Colonic mucosa (tissue), 4 donors: ENCODE measurements at regions not wholly inside any gene's neighbourhood (a gene's known extent, or its start where the extent isn't known, plus 50 kb on each side); places are given as distances from the start of the nearest gene placed in this dataset.

Experiments used
- DNase-seq: peaks from one replicate; pipeline ENCODE4 v3.0.0-alpha.2; 2020
- H3K27ac ChIP-seq: fragments of 200-600 bp; one replicate; pipeline ENCODE4 v1.8.0; 2021
- H3K27me3 ChIP-seq: fragments of 200-600 bp; one replicate; pipeline ENCODE4 v1.8.0; 2021
- H3K36me3 ChIP-seq: fragments of 200-600 bp; one replicate; pipeline ENCODE4 v1.8.0; 2021
- H3K4me1 ChIP-seq: fragments of 200-600 bp; one replicate; pipeline ENCODE4 v1.8.0; 2021; ENCODE audit warnings: mild to moderate bottlenecking
- H3K4me3 ChIP-seq: fragments of 200-600 bp; one replicate; pipeline ENCODE4 v1.8.0; 2021
- H3K9ac ChIP-seq, 2 donors: one replicate each; pipeline ENCODE4 v1.7.0; 2013; ENCODE audit warnings: control low read depth in 2 of 2, low read depth in 2 of 2, low read length in 2 of 2
- H3K9me3 ChIP-seq: fragments of 200-600 bp; one replicate; pipeline ENCODE4 v1.8.0; 2021
- intact Hi-C: fragments of 100-400 bp; cut with DNase I; formaldehyde crosslinking; loops from one replicate; pipeline ENCODE4 v1.14.1; 2022
- TF ChIP-seq, protein P1 (sequence below): fragments of 200-600 bp; IDR thresholded peaks from one replicate; pipeline ENCODE4 v1.8.0; 2022; ENCODE audit warnings: antibody characterized with exemption, mild to moderate bottlenecking
- donor health status: healthy.
- donor health status: DM: no; HTN: no; CAD: no.
- donor health status: DM: no; HTN: no; CAD: no.

DNA sequence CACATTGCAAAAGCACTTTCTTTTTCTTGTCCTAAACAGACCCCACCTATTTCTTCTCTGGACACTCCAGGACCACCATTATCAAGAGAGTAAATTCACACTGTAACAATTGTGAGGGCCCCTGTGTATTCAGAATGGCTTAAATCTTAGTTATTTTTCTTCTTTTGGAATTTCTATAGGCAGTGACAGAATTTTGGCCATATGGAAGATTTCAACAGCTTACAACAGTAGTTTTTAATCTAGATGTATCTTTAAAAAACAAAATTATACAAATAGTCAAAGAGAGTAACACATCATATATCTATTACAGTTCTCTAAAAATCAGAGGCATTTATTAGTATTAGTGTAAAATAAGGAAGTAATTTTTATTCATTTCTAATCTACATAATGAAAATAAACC is 482.1 kb downstream of the LIG4 start:
- intact Hi-C loops: no loop called here
- Histone ChIP-seq H3K4me1 (no peaks in the 10 kb centered on the region), H3K27ac (no peak overlapping the region), H3K27me3 (no peaks in the 10 kb centered on the region), H3K4me3 (no peak overlapping the region), H3K9me3 (no peaks in the 10 kb centered on the region), H3K9ac (no peak overlapping the region), H3K36me3 (no peaks in the 10 kb centered on the region)
- TF ChIP-seq, protein P1, sequence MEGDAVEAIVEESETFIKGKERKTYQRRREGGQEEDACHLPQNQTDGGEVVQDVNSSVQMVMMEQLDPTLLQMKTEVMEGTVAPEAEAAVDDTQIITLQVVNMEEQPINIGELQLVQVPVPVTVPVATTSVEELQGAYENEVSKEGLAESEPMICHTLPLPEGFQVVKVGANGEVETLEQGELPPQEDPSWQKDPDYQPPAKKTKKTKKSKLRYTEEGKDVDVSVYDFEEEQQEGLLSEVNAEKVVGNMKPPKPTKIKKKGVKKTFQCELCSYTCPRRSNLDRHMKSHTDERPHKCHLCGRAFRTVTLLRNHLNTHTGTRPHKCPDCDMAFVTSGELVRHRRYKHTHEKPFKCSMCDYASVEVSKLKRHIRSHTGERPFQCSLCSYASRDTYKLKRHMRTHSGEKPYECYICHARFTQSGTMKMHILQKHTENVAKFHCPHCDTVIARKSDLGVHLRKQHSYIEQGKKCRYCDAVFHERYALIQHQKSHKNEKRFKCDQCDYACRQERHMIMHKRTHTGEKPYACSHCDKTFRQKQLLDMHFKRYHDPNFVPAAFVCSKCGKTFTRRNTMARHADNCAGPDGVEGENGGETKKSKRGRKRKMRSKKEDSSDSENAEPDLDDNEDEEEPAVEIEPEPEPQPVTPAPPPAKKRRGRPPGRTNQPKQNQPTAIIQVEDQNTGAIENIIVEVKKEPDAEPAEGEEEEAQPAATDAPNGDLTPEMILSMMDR: no peak
- DNase-seq: no peak

DNA sequence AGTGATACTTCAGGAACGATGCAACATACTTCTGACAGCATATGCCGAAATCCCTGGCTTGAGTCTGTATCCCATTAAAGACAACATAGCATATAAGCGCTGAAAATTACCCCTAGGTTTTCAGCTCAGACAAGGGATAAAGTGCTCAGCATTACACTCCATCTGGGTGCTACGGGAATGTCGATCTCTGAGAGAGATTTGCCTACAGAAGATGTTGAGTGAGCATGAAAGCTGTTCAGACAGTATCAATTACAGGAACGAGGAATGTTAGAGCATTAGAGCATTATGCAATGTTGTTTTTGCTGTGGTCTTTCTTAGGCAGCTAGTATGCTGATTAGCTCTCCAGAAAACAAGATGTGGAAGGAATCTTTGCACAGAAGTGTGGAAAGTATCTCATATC is 484.5 kb downstream of the LIG4 start:
- intact Hi-C loops: no loop called here
- no peak for DNase-seq
- no peak overlapping the region for H3K4me3 ChIP-seq

DNA sequence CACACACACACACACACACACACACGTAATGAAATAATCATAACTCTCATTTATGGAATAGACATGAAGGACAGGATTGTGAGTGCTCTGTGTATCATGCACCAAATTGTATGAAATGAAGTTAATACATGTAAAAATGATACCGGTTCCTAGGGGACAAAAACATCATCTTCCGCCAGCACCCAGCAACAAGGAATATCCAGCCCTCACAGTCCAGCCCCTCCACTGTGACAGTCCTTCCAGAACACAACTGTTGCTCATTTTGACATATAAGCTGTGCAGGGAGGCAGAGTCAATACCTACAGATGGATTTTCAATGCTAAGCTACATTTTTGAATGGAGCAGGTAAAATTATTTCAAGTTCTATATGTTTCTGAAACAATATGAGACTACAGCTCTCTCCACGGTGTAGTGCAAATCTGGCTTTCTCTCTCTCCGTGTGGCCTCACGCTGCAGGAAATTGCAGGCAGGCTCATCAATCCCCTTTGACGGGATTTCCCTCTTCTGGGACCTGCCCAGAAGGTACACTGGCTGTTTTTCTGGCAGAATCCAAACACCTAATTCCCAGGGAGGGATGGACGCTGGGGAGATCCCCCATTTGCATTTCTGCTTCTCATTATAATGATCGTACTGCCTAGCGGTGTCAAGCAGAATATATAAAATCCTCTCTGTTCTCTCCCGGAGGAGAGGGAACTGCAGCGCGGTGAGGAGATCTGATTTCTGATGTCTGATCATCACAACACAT is 494.0 kb downstream of the LIG4 start:
- H3K36me3 ChIP-seq: no peaks in the 10 kb centered on the region
- no peak overlapping the region for H3K9ac ChIP-seq
- H3K27me3 ChIP-seq: no peaks in the 10 kb centered on the region
- no peaks in the 10 kb centered on the region for H3K4me1 ChIP-seq
- no peak overlapping the region for H3K27ac ChIP-seq
- no peak for DNase-seq
- TF ChIP-seq, protein P1: no peak
- intact Hi-C loops: no loop called here
- H3K4me3 ChIP-seq: no peak overlapping the region
- H3K9me3 ChIP-seq: no peaks in the 10 kb centered on the region

More for the DNA sequence above, 484.5 kb downstream of the LIG4 start:
- H3K9ac ChIP-seq: no peak overlapping the region
- H3K9me3 ChIP-seq: no peaks in the 10 kb centered on the region
- TF ChIP-seq, protein P1: no peak
- no peaks in the 10 kb centered on the region for H3K4me1 ChIP-seq
- H3K27me3 ChIP-seq: no peaks in the 10 kb centered on the region
- no peaks in the 10 kb centered on the region for H3K36me3 ChIP-seq
- H3K27ac ChIP-seq: no peak overlapping the region

DNA sequence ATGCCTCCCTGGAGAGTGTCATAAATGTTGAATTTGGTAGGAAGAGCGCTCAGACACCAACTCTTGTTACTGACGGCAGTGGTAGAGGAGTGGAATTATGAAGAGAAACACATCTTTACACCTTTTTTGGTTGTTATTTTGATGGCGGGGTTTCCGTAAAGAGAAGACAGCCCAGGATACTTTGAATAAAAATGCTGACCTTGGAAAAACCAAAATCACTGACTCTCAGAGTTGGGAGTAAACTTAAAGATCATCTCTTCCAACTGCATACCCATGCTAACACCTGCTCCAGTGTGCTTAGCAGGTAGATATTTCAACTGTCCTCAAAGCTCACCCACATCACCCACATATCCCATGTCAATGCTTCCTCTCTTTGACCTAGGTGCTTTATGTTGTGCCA is 498.6 kb downstream of the LIG4 start:
- H3K4me1 ChIP-seq: no peaks in the 10 kb centered on the region
- H3K9me3 ChIP-seq: no peaks in the 10 kb centered on the region
- no peak overlapping the region for H3K27ac ChIP-seq
- intact Hi-C loops: no loop called here
- TF ChIP-seq, protein P1: no peak
- no peak overlapping the region for H3K4me3 ChIP-seq
- no peaks in the 10 kb centered on the region for H3K36me3 ChIP-seq
- DNase-seq: no peak
- no peak overlapping the region for H3K9ac ChIP-seq
- H3K27me3 ChIP-seq: no peaks in the 10 kb centered on the region

DNA sequence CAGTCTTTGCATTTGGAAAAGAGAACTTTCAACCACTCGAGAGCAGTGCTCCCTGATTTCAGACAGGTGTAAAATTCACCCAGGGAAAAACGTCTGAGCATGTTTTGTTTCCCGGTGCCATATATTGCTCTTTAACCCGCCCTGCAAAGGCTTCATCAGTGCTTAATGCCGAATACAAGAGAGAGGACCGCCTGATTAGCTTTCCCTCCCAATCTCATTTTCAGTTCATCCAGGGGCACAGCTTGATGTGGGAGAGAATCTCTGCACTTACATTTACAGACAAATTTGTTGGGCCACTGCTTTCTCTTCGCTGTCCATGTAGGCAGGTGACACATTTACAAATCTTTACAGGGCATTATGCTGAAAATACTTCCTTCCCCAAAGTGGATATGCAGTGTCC is 499.1 kb downstream of the LIG4 start:
- Histone ChIP-seq H3K9ac (no peak overlapping the region), H3K4me3 (no peak overlapping the region), H3K27me3 (no peaks in the 10 kb centered on the region), H3K27ac (no peak overlapping the region), H3K9me3 (no peaks in the 10 kb centered on the region), H3K36me3 (no peaks in the 10 kb centered on the region), H3K4me1 (no peaks in the 10 kb centered on the region)
- intact Hi-C loops: no loop called here
- no peak for DNase-seq
- TF ChIP-seq, protein P1: no peak
